ENCODE measurements at regions not wholly inside any gene's neighbourhood (a gene's known extent, or its start where the extent isn't known, plus 50 kb on each side); places are given as distances from the start of the nearest gene placed in this dataset.

DNA sequence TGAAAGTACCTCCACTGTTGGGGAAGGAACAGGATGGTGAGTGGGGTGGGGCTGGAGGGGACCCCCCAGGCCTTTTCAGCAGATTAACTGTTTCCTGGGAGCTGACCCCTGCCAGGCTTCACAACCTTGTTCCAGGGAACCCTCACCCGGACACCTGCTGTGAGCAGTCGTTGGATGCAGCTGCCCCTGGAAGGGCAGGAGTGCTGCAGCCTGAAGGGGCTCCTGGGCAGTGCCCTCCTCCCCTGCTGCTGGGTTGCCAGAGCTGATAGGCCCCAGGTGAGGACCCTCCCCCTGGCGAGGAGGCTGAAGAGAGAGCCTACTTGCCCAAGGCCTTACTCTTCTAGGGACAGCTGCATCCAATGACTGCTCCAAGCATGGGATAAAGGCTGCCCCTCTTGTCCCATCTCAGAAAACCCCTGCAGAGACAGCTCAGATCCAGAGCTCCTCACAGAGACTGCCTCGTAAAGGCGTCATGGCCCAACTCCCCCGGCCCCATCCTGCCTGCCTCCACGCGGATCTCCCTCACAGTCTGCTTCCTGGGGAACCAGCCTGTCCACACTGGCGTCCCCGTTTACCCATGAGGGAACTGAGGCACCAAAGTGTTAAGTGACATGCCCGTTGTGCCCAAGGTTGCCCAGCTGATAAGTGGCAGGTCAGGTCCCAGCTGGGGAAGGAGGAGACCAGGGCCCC, 193.4 kb upstream of the LINGO1 start:
- Histone ChIP-seq H3K4me1 (ENCODE audit: control insufficient read depth, insufficient read depth, low read length) (peaks cover 3% of the 10 kb centered on the region), H3K36me3 (ENCODE audit: control insufficient read depth, insufficient read depth, low read length) (no peaks in the 10 kb centered on the region), H3K27me3 (ENCODE audit: control insufficient read depth, insufficient read depth, low read length) (peaks cover 18% of the 10 kb centered on the region), H3K27ac (ENCODE audit: low read length) (no peak overlapping the region), H3K9me3 (replicated peaks; ENCODE audit: control insufficient read depth, low read depth, low read length) (no peaks in the 10 kb centered on the region), H3K4me3 (ENCODE audit: low read length) (no peak overlapping the region)
- 60% methylated on average over 11 of the region's 11 CpGs for WGBS (ENCODE audit: insufficient coverage)
- no peak for DNase-seq

DNA sequence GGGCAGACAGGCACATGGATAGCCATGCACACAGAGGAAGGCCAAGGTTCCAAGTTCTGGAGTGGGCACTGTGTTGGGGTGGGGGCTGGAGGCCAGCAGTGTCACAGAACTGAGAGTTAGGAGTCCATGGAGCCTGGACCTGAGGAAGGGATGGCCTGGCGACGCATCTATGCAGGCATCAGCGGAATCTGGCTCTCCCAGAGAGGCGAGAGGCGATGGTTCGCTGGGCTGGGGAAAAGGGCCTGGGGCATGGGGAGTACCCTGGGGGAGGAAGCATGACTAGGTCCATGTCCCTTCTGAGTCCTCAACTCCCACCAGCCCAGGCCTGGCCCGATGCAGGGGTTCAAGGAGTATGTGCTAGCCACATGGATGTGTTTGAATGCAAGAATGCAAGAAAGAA, 192.8 kb upstream of the LINGO1 start:
- H3K27me3 ChIP-seq (ENCODE audit: control insufficient read depth, insufficient read depth, low read length): peaks cover 22% of the 10 kb centered on the region
- H3K9me3 ChIP-seq (replicated peaks; ENCODE audit: control insufficient read depth, low read depth, low read length): no peaks in the 10 kb centered on the region
- H3K4me1 ChIP-seq (ENCODE audit: control insufficient read depth, insufficient read depth, low read length): peaks cover 3% of the 10 kb centered on the region
- WGBS (ENCODE audit: insufficient coverage): 65% methylated on average over 3 of the region's 7 CpGs
- H3K4me3 ChIP-seq (ENCODE audit: low read length): no peak overlapping the region
- H3K27ac ChIP-seq (ENCODE audit: low read length): no peak overlapping the region
- no peaks in the 10 kb centered on the region for H3K36me3 ChIP-seq (ENCODE audit: control insufficient read depth, insufficient read depth, low read length)
- DNase-seq: no peak

DNA sequence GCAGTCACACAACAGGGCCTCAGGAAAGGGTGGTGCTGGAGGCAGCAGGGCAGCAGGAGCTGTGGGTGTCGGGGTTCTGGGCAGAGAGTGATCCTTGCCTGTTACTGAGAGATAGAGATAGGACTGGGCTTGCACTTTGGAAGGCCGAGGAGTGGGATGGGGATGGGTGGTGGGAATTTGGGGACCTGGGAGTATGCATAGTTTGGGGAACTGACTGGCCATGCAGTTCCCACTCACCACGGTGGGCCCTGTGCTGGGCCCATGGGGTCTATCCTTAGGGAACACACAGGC, 192.5 kb upstream of the LINGO1 start:
- DNase-seq: no peak
- no peaks in the 10 kb centered on the region for H3K36me3 ChIP-seq (ENCODE audit: control insufficient read depth, insufficient read depth, low read length)
- H3K27me3 ChIP-seq (ENCODE audit: control insufficient read depth, insufficient read depth, low read length): peaks cover 25% of the 10 kb centered on the region
- no peak overlapping the region for H3K27ac ChIP-seq (ENCODE audit: low read length)
- H3K4me3 ChIP-seq (ENCODE audit: low read length): no peak overlapping the region
- H3K9me3 ChIP-seq (replicated peaks; ENCODE audit: control insufficient read depth, low read depth, low read length): no peaks in the 10 kb centered on the region
- H3K4me1 ChIP-seq (ENCODE audit: control insufficient read depth, insufficient read depth, low read length): peaks cover 7% of the 10 kb centered on the region
- WGBS (ENCODE audit: insufficient coverage): 82% methylated on average over 3 of the region's 3 CpGs

DNA sequence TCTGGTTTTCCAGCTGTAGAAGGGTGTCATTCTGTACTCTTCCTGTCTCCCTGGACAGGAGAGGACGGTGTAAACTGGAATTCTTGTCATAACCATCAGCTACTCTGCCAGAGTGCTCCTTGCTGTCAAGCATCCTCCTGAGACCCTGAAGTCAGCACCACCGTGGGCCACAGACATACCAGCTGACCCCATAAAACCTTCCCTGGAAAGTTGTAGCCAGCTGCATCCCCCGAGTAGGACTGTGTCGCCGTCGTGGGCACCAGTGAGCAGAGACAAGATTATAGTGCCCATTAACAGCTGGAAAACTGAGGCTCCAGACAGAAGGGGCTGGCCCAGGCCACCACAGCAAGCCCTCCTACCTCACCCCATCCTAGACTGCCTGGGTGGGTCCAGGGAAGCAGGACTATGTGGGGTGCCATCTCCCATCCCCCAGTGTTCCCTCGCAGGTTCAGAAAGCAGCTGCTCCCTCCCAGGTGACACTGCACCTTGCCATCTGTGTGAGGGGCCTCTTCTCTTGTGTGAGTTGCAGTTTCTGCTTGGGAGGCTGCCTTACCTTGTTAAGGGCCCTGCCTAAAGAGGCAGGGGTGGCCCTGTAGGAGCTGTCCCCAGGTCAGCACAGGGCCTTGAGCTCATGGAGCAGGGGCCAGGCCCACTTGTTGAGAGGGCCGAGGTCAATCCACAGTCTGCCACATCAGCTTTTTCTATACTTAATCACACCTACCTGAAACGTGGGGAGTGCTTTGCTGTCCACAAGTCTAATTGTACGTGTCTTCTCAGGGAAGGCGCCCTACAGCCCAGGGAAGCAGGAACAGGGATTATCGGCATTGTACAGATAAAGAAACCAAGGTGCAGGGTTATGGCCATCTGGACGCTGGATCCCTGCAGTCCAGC, 191.9 kb upstream of the LINGO1 start:
- Histone ChIP-seq H3K27me3 (ENCODE audit: control insufficient read depth, insufficient read depth, low read length) (peaks cover 30% of the 10 kb centered on the region), H3K4me3 (ENCODE audit: low read length) (no peak overlapping the region), H3K27ac (ENCODE audit: low read length) (no peak overlapping the region), H3K4me1 (ENCODE audit: control insufficient read depth, insufficient read depth, low read length) (peaks cover 7% of the 10 kb centered on the region), H3K36me3 (ENCODE audit: control insufficient read depth, insufficient read depth, low read length) (no peaks in the 10 kb centered on the region), H3K9me3 (replicated peaks; ENCODE audit: control insufficient read depth, low read depth, low read length) (no peaks in the 10 kb centered on the region)
- WGBS (ENCODE audit: insufficient coverage): 54% methylated on average over 6 of the region's 13 CpGs
- no peak for DNase-seq

DNA sequence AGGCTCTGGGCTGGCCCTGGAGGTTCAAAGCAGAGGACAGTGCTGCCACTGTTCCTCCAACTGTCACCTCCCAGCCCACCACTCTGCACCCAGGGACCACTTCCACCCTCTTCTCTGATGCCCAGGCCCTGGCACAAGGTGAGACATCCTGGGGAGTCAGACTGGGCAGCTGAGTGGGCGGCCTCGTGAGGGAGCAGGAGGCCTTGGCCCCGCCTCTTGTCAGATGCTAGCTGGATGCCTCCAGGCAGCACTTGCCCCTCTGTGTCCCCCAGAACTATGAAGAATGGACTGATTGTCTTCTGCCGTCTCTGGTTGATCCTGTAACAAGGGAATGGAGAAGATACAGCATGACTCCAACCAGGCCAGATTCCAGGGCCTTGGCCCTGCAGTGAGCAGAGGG, 191.0 kb upstream of the LINGO1 start:
- Histone ChIP-seq H3K27ac (ENCODE audit: low read length) (no peak overlapping the region), H3K4me3 (ENCODE audit: low read length) (no peak overlapping the region), H3K27me3 (ENCODE audit: control insufficient read depth, insufficient read depth, low read length) (peaks cover 31% of the 10 kb centered on the region), H3K9me3 (replicated peaks; ENCODE audit: control insufficient read depth, low read depth, low read length) (no peaks in the 10 kb centered on the region), H3K4me1 (ENCODE audit: control insufficient read depth, insufficient read depth, low read length) (peaks cover 7% of the 10 kb centered on the region), H3K36me3 (ENCODE audit: control insufficient read depth, insufficient read depth, low read length) (no peaks in the 10 kb centered on the region)
- WGBS (ENCODE audit: insufficient coverage): 79% methylated on average over 3 of the region's 4 CpGs
- DNase-seq: no peak

DNA sequence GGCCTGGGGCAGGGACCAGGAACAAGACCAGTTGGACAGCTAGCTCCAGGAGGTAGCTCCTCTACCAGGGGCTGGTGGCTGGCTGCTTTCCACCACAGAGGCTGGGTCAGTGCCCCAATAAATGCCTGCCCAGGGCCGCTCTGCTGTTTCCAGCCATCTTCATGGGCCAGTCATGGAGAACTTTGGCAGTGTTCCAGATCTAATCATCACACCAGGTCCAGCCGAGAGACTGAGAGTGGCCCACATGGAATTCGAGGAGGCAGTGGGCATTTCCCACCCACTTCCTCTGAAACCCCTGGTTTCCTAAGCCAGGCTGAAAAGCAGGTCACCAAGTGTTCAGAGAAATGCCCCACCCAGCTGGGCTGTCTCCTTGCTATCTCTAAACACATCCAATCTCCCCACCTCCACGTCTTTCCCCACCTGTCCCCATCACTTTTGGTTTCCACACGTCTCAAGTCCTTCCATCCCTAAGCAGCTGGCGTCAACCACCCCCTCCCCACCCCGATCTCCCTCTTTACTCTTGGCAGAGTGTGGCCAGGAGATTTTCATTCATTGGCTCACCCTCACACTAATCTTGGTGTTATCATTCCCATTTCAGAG, 190.0 kb upstream of the LINGO1 start:
- Histone ChIP-seq H3K9me3 (replicated peaks; ENCODE audit: control insufficient read depth, low read depth, low read length) (no peaks in the 10 kb centered on the region), H3K4me3 (ENCODE audit: low read length) (no peak overlapping the region), H3K27me3 (ENCODE audit: control insufficient read depth, insufficient read depth, low read length) (peaks cover 41% of the 10 kb centered on the region), H3K27ac (ENCODE audit: low read length) (no peak overlapping the region), H3K36me3 (ENCODE audit: control insufficient read depth, insufficient read depth, low read length) (no peaks in the 10 kb centered on the region), H3K4me1 (ENCODE audit: control insufficient read depth, insufficient read depth, low read length) (peaks cover 12% of the 10 kb centered on the region)
- no peak for DNase-seq
- 55% methylated on average over 7 of the region's 7 CpGs for WGBS (ENCODE audit: insufficient coverage)

DNA sequence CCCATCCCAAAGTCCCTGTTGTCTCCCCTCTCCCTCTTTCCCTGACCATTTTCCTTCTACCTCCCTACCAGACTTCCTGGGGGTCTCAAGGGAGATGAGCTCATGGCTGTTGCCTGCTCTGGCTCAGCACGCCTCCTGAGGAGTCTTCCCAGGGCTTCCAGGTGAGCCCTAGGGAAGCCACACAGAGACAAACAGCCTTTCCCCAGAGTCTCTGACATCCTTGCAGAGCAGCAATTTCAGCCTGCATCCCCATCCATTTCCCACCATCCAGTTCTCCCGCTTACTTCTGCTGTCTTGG, 189.2 kb upstream of the LINGO1 start:
- no peaks in the 10 kb centered on the region for H3K36me3 ChIP-seq (ENCODE audit: control insufficient read depth, insufficient read depth, low read length)
- DNase-seq: no peak
- 46% methylated on average over 2 of the region's 2 CpGs for WGBS (ENCODE audit: insufficient coverage)
- no peaks in the 10 kb centered on the region for H3K9me3 ChIP-seq (replicated peaks; ENCODE audit: control insufficient read depth, low read depth, low read length)
- no peak overlapping the region for H3K4me3 ChIP-seq (ENCODE audit: low read length)
- peaks cover 50% of the 10 kb centered on the region for H3K27me3 ChIP-seq (ENCODE audit: control insufficient read depth, insufficient read depth, low read length)
- no peak overlapping the region for H3K27ac ChIP-seq (ENCODE audit: low read length)
- peaks cover 12% of the 10 kb centered on the region for H3K4me1 ChIP-seq (ENCODE audit: control insufficient read depth, insufficient read depth, low read length)

DNA sequence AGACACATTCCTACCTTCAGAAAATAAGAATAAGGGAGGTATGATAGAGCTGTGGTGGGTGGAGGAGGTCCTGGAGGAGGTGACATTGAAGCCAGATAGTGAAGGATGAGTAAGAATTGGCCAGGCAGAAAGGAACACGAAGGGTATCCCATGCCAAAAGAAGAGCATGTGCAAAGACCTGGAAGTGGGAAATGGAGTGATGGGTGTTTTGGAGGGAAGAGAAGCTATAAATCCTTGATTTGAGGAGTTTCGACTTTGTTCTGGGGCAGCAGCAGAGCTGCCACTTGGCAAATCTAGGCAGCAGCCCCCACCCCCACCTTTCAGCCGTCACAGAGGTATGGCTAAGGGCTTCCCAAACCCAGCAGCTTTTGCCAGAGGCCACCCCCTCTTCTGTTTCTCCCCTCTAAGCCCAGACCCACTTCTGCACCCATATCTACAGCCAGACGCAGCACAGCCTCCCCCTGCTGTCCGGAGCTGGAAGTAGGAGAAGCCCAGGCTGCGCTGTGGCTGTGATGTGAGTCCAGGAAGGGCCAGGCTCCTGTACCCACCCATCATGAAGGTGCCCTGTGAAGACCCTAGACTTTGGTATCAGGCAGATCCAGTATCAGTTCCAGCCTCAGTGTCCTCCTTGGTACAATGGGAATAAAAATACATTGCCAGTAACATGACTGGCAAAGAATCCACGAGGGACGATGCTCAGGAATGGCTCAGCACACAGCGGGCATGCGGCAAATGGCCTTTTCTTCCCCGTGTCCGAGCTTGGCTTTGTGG, 188.7 kb upstream of the LINGO1 start:
- Histone ChIP-seq H3K4me3 (ENCODE audit: low read length) (no peak overlapping the region), H3K4me1 (ENCODE audit: control insufficient read depth, insufficient read depth, low read length) (peaks cover 12% of the 10 kb centered on the region), H3K27me3 (ENCODE audit: control insufficient read depth, insufficient read depth, low read length) (peaks cover 54% of the 10 kb centered on the region), H3K36me3 (ENCODE audit: control insufficient read depth, insufficient read depth, low read length) (no peaks in the 10 kb centered on the region), H3K27ac (ENCODE audit: low read length) (no peak overlapping the region), H3K9me3 (replicated peaks; ENCODE audit: control insufficient read depth, low read depth, low read length) (no peaks in the 10 kb centered on the region)
- DNase-seq: peak; percentile 74
- WGBS (ENCODE audit: insufficient coverage): 46% methylated on average over 7 of the region's 12 CpGs

DNA sequence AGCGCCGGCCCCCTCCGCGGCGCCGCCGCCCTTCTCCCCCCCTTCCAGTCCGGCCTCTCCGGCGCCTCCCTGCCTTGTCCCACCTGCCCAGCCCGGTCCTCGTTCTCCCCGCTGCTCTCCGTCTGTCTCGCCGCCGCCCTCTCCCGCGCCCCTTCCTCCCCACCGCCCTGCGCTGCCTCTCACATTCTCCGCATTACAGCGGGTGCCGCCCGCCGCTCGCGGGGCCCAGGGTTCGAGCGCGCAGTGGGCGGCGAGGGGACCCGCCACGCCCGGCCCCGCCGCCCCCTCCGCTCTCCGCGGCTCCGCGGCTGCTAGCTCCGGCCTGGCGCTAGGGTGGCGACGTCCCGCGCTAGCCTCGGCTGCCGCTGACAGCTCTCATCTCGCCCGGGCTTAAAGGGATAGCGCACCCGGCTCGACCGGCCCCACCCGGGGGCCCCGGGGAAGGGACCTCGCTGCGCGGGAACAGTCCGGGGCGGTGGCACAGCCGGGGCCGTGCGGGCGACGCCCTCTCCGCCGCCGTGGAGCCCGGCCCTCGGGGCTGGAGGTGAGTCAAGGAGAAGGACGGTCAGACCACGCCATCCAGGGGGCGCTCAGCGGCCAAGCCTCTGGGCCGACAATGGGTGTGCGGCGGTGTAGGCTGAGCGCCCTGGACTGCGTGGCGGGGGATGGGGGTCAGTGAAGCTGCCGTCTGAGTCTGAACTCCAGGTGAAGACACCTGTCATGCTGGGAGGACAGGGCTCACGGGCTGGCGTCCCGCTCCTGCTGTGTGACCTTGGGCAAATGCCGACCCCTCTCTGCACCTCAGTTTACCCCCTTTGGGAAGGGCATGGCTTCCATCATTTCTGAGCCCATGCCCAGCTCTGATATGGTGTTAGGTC, 187.4 kb upstream of the LINGO1 start:
- Histone ChIP-seq H3K36me3 (ENCODE audit: control insufficient read depth, insufficient read depth, low read length) (no peaks in the 10 kb centered on the region), H3K4me3 (ENCODE audit: low read length) (no peak overlapping the region), H3K9me3 (replicated peaks; ENCODE audit: control insufficient read depth, low read depth, low read length) (no peaks in the 10 kb centered on the region), H3K4me1 (ENCODE audit: control insufficient read depth, insufficient read depth, low read length) (peaks cover 21% of the 10 kb centered on the region), H3K27ac (ENCODE audit: low read length) (no peak overlapping the region), H3K27me3 (ENCODE audit: control insufficient read depth, insufficient read depth, low read length) (peaks cover 59% of the 10 kb centered on the region)
- 1% methylated on average over 86 of the region's 89 CpGs for WGBS (ENCODE audit: insufficient coverage)
- no peak for DNase-seq
